ENCODE measurements at regions not wholly inside any gene's neighbourhood (a gene's known extent, or its start where the extent isn't known, plus 50 kb on each side); places are given as distances from the start of the nearest gene placed in this dataset.
"Not testable (repeated sequence)": the region's sequence is repeated elsewhere in the genome, so short reads cannot be mapped to it uniquely, and the experiment has no call there.

- DNase-seq = not testable (repeated sequence)
Observed at GRCh38 chr4:128646893-128647292, 162.6 kb upstream of the JADE1 start.

DNA sequence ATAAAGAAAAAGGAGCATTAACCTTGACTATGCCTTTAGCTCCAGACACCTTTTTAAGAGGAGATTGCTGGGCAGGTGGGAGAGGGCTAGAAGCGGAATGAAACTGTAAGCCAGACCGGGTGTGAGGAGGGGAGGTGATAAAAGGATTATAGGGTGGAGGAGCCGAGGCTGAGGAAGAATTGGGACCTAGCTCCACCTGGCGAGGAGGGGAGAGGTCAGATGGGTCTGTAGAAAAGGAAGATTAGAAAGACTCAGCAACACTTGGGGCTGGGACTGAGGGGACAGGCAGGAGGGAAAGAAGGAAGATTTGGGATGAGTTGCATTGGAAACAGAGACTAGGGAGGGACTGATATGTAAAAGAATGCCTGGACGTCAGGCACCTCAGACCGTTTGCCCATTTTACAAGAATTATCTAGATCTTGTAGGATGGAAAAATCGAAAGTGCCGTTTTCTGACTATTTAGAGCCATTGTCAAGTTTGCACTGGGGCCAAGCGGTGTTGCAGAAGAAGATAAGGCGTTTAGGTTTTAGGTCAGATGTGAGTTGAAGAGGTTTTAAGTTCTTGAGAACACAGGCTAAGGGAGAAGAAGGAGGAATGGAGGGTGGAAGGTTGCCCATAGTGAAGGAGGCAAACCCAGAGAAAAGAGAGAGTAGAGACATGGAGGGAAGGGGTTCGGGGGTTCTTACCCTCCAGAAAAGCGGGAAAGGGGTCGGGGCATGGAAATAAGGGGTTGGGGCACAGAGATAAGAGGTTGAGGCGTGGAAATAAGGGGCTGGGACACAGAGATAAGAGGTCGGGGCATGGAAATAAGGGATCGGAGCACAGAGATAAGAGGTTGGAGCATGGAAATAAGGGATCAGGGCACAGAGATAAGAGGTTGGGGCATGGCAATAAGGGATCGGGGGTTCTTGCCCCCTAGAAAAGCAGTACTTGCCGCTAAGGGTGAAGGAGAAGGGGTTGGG lies 164.5 kb upstream of the JADE1 start:
- DNase-seq = not testable (repeated sequence)

GRCh38 chr4:128644107-128644506 lies 165.4 kb upstream of the JADE1 start:
- not testable (repeated sequence) for DNase-seq

DNA sequence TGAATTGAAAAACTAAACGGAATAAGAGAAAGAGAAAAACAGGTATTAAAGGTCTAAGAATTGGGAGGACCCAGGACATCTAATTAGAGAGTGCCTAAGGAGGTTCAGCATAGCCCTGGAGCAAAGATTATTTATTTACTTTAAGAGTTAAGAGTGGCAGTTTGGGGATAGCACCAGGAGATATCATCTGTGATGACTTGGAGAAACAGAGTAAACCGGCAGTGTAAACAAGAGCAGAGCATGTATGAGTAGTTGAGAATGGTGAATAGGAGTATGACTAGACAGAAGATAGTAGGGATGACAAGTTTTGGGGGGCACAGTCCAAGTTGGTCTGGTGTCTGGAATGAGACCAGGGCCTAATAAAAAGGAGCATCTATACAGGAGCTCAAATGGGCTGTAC lies 167.9 kb upstream of the JADE1 start:
- not testable (repeated sequence) for DNase-seq

- DNase-seq = no peak
Observed at GRCh38 chr4:128639541-128640270, 169.8 kb upstream of the JADE1 start.

- no peak for DNase-seq
Observed at GRCh38 chr4:128636906-128637305, 172.6 kb upstream of the JADE1 start.

- DNase-seq = no peak
Observed at GRCh38 chr4:128635955-128636560, 173.4 kb upstream of the JADE1 start.

DNA sequence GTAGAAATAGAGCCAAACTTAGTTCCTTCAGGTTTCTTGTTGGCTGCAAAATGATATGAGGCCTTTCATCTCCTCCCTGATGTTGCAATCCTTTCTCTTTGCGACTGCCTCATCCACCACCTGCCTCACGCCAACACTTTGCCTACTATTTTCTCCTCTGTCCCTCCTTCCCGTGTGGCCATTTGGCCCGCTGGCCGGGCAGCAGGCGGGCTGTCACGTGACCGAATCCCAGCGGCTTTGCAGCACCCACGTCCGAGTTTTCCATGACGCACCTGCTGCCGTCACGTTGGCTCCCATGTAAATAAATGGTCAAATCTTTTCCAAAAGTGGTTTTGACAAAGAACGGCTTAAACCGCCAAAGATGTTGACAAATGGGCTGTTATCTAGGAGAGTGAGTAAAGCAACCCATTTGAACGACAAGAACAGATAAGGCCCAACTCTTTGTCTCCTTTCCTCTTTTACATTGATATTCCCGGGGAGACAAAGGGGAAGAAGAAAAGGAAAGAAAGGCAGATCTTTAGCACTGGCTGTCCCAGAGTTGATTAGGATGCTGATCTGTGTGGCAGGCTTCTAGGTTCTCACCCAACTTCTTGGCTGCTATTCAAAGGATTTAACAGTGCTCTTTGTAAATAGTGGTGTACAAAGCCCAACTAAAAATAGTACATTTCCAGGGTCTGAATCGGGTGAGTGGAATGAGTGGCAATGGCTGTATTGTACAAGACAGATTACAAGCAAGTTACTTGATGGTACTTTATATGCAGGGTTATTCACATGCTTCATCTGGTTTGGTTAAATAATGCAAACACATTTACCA lies 174.2 kb upstream of the JADE1 start:
- DNase-seq = peak; percentile 71

DNA sequence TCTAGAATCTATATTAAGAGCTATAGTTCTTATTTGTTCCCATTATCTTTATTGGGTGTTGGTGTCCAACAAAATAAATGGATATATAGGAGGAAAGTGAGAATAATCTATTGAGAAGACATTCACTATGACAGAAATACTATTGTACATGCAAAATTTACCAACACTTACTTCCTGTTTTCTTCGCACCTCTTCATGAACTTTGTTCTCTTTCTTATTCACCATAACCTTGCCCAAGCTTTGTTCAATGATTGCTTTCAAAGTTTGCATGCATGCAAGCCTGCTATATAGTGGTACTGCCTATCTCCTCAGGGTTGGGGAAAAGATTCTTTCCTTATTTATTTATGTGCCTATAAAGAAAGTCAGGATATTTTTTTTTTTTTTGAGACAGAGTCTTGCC lies 176.4 kb upstream of the JADE1 start:
- no peak for DNase-seq

- no peak for DNase-seq
Observed at GRCh38 chr4:128630871-128631270, 178.6 kb upstream of the JADE1 start.

DNA sequence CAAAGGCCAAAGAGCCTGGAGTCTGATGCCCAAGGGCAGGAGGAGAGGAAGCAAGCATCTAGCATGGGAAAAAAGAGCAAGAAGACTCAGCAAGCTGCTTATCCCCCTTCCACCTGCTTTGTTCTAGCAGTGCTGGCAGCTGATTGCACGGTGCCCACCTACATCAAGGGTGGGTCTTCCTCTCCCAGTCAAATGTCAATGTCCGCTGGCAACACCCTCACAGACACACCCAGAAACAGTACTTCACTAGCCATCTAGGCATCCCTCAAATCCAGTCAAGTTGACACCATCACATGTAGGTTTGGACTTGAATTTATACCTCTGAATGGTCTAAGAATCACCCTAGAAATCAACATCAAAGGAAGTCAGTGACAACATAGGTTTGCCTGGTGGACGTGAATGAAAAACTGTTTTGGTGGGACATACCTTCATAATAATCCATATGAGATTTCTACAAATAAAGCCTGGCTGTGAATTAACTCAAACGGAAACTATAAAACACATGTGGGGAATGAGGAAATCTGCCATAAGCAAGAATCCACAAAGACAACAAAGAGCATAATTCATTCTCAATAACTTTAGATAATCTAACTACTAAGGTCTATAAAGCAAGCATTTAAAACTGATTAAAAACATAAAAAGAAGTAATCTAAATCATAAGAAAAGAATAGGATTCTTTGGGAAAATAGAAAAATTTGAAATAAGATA lies 185.8 kb upstream of the JADE1 start:
- no peak for DNase-seq

- DNase-seq = not testable (repeated sequence)
Observed at GRCh38 chr4:128620279-128620965, 189.1 kb upstream of the JADE1 start.

- DNase-seq = no peak
Observed at GRCh38 chr4:128615197-128615596, 194.3 kb upstream of the JADE1 start.

DNA sequence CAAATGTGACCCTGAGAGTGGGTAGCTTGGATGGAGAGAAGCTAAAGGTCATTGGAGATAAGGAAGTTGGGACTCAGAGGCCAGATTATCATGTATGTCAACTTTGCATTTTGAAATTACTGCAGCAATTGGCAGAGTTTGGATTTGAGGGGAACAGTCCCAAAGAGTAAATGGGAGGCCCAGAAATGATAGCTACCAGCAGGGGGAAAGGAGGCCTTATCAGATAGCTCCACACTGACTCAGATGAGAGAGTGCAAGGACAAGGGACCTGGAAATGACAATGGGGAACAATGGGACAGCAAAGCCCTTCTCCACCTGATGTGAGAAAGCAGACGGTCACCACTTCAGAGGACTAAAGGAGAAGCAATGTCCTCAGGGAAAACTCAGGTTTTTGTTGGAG lies 201.5 kb upstream of the JADE1 start:
- no peak for DNase-seq

- DNase-seq = no peak
Observed at GRCh38 chr4:128606173-128606572, 203.3 kb upstream of the JADE1 start.

- no peak for DNase-seq
Observed at GRCh38 chr4:128604840-128605239, 204.7 kb upstream of the JADE1 start.

DNA sequence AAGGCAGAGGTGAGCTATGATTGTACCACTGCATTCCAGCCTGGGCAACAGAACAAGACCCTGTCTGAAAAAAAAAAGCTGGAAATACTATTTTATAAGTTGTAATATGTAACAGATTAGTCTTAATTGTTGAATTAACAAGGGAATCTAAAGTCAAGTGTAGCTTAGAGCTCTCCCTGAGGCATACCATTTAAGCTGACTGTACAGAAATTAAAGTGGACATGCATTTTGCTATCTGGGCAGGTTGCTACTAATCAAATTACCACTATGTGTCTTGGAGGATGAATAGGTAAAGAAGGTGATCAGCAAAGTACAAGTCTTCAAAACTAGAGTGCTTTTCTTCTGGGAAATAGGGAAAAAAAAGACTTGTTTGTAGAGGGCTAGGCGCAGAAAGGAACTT lies 205.3 kb upstream of the JADE1 start:
- no peak for DNase-seq

DNA sequence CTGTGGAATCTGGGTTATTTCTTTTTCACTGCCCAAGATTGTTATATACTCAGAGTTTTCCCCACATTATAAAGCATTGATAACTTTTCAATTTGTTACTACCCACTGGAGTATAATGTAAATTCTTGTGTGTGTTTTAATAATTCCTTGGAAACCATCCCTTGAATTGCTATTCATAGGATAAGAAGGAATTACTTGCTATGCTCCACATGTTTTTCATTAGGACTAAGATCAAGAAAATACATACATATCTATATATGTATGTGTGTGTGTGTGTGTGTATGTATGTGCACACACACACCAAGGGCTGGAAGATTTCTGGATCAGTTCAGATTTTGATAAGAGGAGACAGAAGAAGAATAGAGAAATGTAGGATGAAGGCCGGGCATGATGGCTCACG lies 206.4 kb upstream of the JADE1 start:
- DNase-seq = no peak

DNA sequence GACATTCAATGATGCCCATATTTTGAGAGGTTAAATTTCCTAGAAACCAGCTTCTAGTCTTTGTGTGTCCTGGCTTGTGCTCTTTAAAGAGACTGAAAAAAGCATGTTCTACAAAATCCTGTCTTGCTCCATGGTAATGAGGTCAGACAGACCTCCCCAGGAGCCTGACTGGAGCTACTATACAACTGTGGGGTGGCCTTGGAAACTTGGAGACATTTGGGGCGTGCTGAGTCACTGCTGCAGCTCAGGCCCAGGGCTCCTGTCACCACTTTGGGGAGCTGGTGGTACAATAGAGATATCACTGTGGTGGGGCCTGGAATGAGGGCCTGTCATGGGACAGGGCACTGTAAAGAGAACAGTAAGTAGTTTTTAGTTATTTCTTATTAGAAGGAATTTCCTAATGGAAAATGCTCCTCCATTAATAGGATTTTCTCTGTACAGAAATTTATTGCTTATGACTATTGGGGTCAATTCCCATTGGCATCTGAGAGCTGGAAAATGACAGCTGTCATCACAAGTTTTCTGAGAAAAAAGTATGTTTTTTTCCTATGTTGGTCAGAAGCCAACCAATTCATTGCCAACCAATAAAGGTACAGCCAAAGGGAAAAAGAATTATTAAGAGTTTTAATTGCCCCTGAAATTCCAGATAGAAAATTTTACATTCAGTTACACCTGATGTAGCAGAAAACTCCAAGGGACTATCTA lies 207.4 kb upstream of the JADE1 start:
- no peak for DNase-seq
